Stimulated activated CD4-positive, alpha-beta T cell treated with anti-CD3 and anti-CD28 coated beads, Interleukin-4, amount 100 ng/mL, for 24 hours (primary cell): ENCODE measurements at regions not wholly inside any gene's neighbourhood (a gene's known extent, or its start where the extent isn't known, plus 50 kb on each side); places are given as distances from the start of the nearest gene placed in this dataset.

Experiments
- DNase-seq: peaks from one replicate; pipeline ENCODE4 v3.0.0-alpha.2; 2020

DNA sequence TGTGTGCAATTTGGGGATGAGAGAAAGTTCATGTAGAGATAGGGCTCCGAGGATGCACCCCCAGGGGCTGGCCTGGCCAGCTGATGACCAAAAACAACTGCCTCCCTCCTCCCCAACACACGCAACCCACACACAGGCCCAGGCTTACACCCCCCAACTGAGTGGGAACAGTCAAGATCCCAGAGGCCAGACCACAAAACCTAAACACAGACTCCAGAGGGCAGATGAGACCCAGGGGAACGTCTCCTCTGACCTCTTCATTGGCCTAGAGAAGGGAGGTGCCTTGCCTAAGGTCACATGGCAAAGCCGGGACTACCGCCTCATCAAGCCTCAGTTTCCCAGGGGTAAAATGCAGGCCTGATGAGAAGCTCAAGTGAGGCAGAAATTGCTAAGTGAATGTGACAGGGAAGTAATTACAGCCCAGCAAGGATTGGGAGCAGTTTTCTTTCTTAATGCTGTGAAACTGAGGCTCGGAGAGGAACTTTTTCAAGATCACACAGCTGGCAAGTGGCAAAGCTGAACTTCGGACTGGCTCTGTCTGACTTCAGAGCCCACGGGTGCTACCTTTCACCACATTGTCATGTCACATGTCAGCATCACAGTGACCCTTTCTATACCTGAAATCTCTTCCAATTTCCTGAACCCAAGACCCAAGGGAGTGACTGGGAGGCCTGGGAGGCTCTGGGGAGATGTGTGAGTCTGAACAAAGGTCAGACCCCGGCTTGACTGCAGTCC, 69.9 kb upstream of the WNT11 start:
- no peak for DNase-seq

- DNase-seq: no peak
These were observed 69.1 kb upstream of the WNT11 start for GRCh38 chr11:76275446-76275845.

GRCh38 chr11:76271068-76271467, 64.8 kb upstream of the WNT11 start:
- DNase-seq: no peak

GRCh38 chr11:76270389-76270788, 64.1 kb upstream of the WNT11 start:
- DNase-seq: no peak

DNA sequence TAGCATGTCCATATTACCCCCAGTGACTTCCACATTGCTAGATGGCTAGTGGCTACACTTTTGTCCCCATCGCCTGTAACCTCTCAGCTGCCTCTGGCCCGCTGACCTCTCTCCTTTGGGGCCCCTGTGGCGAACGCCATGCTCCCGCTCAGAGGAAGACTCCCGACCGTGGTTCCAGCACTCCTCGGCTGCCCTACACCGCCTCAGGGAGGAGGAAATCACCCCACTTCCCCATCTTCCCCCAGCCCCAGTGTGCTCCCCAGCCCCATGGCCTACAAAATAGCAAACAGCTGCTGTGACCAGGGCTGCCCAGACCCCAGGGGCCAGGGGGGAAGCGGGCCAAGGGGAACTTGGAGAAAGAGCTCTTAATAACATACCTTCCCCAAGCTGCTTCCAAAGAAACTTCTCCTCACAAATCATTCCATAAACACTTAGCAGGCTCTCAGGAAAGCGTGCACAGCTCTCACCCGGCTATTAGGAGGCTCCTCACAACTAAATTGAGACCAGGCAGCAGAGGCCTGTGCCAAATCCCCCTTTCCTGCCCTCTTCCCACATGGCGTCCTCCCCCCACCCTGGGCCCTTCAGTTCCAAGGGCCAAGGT, 63.5 kb upstream of the WNT11 start:
- no peak for DNase-seq

DNA sequence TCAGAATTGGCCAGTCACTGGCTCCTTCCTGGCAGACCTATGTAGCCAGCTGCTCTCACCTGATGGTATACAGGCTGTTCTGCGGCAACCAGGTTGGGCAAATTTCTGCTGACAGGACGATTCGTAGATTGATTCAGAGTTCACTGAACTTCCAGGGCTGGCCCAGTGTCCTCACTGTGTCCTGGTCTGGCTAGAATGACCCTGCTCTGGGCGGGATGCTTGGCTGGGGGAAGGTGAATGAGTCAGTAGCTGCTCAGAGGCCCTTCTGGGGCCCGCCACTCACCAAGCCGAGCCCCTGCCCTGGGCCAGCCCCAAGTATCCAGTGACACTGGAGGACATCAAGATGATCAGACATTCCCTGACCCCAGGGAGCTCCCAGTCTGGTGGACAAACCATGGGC, 62.9 kb upstream of the WNT11 start:
- no peak for DNase-seq

DNA sequence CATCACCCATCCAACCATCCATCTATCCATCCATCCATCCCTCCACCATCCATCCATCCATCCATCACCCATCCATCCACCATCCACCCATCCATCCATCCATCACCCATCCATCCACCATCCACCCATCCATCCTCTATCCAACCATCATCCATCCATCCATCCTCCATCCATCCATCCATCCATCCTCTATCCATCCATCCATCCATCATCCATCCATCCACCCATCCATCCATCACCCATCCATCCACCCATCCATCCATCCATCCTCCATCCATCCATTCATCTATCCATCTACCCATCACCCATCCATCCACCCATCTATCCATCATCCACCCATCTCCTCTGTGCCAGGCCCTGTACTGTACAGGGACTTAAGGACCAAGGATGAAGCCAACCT, 62.2 kb upstream of the WNT11 start:
- DNase-seq: no peak

DNA sequence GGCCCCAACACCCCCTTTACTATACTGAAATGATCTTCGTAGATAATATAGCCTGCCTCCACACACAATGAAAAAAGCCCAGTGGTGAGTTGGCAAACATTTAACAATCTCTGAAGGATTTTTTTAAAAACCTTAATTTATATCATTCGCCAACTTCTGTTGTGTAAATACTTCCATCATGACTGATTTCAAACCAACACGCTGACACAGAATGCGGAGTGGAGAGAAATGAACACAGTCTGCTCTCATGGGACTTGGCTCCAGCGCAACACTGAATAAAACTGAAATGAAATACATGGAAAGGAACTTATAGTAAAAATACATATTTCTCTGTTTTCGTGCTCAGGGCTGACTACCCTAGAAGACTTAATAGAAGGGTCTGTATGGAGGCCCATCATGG, 61.3 kb upstream of the WNT11 start:
- DNase-seq: no peak

DNA sequence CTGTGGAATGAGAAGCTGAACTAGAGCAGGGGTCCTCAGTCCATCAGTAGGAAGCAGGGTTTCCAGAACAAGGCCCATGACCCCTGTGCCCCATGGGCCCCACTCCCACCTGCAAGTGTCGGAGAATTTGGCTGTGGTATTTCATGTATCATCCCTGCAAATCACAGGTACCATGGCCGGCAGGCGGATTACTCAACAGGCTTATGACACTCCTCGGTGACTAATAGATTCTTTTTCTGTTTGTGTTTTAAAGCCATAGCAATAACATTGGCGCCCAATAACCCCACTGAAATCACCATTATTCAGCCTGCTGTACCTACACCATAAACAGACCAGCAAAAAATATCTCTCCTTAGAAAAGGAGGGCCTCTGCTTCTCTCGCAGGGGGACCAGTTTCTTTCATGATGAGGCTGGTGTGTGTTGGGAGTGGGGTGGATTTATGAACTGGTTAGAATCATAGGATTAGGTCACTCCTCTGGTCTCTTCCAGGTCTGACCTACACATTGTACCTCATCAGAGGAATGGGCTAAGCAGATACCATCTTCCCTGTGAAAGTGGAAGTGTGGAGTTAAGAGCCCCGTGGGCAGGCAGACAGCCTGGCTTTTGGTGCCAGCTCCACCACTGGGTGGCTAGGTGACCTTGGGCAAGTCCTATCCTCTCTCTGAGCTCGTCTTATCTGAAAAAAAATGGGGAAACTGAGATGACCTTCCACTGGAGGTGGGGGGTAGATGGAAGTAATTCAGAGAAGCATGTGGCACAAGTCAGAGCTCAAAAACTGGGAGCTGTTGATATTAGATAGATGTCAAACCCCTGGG, 60.2 kb upstream of the WNT11 start:
- no peak for DNase-seq

DNA sequence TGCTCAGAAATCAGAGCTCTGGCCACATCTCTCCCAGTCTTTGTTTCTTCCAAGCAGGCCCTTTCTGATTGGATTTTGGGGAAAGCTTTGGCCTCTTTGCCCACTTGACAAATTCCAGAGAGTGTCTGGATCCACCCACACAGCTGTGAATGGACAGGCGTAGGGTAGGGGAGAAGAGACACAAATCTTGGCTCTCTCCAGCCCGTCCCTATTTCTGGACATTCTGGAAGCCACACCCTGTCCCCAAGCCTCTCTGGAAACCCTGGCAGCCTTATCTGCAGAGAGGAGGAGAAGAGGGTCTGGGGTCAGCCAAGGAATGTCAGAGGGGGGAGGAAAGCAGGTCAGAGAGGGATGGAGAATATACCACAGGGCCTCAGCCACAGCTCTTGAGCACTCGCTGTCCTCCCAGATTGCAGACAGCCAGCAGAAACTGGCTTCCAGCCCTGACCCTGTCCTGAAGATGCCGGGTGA, 59.5 kb upstream of the WNT11 start:
- no peak for DNase-seq

DNA sequence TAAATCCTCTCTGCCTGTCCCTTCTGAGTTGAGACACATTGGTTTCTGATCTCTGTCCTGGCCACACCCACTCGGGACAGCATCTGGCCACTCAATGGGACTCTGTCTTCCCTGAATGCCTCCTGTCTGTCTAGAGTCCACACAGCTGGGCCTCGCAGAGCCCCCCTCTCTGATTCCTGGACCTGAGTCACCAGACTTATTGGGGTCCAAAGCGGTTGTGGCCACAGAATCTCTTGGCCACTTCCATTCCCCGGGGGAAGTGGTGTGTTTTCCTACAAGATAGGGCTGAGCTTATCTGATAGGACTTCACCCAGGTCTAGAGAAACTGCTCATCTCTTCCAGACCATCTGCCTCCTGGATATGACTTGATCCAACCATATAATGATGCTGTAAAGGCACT, 57.4 kb upstream of the WNT11 start:
- DNase-seq: no peak

DNA sequence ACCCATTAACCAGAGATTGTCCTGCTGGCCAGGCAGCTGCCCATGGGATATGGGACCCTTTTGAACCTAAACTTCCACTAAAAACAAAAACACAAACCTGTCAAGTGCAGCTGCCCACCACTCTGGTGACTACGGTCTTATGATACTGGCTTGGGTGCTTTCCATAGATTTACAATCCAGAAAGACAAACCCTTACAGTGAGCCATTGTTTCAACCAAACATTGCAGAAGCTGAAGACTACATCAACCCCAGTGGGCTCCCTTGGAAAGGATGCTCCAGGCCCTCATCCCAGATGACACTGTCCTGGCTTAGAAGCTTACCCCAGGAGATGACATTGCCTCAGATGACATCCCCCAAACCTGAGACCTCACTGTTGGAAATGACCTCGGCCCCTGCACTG, 56.9 kb upstream of the WNT11 start:
- no peak for DNase-seq

GRCh38 chr11:76260296-76260925, 54.1 kb upstream of the WNT11 start:
- no peak for DNase-seq

GRCh38 chr11:76259299-76259908, 53.1 kb upstream of the WNT11 start:
- DNase-seq: no peak

DNA sequence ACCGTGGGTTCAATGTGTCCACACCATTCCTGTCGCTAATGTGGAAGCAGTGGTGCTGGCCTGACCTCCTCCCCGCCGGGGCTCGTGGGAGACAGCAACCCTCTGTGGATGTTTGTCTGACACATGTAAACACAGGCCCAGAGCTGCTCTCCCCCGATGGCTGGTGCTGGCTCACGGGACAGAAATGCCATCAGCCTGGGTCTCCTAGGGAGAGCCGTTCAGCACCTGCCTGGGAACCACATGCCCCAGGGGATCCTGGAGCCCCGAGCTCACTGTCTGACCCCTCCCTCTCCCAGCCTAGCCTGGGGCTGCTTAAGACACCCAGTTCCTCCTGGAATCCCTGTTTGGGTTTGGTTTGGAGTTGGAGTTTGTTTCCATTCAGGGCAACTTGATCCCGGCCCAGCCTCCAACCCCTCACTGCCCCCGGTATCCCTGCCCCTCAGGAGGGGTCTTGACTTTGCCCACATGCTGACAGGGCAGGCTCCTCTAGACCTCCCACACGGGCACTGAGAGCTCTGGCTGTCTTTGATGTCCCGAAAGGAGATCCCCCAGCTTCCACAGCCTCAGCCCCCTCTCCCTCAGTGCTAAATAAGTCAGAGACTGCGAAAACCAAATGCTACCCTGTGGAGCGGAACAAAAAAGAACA, 50.9 kb upstream of the WNT11 start:
- DNase-seq: no peak

GRCh38 chr11:76256448-76256847, 50.1 kb upstream of the WNT11 start:
- no peak for DNase-seq
